AG10803 (cell line): ENCODE measurements at regions not wholly inside any gene's neighbourhood (a gene's known extent, or its start where the extent isn't known, plus 50 kb on each side); places are given as distances from the start of the nearest gene placed in this dataset.
"Not testable (repeated sequence)": the region's sequence is repeated elsewhere in the genome, so short reads cannot be mapped to it uniquely, and the experiment has no call there.

Source experiments
- DNase-seq: peaks from one replicate; pipeline ENCODE4 v3.0.0; 2010; ENCODE audit warnings: low read depth
- H3K4me3 ChIP-seq: 2 replicates; pipeline ENCODE4 v1.5.1; 2011; ENCODE audit warnings: mild to moderate bottlenecking, low read length, control low read depth
- TF ChIP-seq, protein P1 (sequence below): conservative IDR thresholded peaks from 2 replicates; pipeline ENCODE4 v1.5.1; 2011; ENCODE audit warnings: mild to moderate bottlenecking, low read length, control low read depth, inconsistent platforms

DNA sequence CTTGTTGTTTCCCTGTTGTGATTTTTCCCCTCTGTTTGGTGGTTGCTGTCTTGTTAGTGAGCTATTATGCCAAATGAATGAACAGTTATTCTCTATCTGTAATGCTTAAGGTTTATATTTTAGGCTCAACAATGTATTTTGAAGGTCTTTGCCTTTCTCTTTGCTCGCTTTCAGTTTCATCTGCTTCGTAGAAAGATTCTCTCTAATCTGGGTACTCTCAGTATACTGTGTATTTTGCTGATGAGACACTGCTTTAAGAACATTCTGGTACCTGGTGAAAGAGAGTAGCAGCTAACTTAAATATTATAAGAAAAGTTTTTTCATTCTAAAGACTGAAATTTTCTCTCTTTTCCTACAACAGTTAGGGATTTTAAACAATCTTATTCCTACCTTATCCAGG is 1274.7 kb upstream of the PABPC4L start:
- TF ChIP-seq, protein P1, sequence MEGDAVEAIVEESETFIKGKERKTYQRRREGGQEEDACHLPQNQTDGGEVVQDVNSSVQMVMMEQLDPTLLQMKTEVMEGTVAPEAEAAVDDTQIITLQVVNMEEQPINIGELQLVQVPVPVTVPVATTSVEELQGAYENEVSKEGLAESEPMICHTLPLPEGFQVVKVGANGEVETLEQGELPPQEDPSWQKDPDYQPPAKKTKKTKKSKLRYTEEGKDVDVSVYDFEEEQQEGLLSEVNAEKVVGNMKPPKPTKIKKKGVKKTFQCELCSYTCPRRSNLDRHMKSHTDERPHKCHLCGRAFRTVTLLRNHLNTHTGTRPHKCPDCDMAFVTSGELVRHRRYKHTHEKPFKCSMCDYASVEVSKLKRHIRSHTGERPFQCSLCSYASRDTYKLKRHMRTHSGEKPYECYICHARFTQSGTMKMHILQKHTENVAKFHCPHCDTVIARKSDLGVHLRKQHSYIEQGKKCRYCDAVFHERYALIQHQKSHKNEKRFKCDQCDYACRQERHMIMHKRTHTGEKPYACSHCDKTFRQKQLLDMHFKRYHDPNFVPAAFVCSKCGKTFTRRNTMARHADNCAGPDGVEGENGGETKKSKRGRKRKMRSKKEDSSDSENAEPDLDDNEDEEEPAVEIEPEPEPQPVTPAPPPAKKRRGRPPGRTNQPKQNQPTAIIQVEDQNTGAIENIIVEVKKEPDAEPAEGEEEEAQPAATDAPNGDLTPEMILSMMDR, result no peak
- no peak overlapping the region for H3K4me3 ChIP-seq
- no peak for DNase-seq

- TF ChIP-seq, protein P1, result no peak
- DNase-seq, result no peak
- H3K4me3 ChIP-seq, result no peak overlapping the region
Observed at GRCh38 chr4:135464311-135464710, 1262.7 kb upstream of the PABPC4L start.

DNA sequence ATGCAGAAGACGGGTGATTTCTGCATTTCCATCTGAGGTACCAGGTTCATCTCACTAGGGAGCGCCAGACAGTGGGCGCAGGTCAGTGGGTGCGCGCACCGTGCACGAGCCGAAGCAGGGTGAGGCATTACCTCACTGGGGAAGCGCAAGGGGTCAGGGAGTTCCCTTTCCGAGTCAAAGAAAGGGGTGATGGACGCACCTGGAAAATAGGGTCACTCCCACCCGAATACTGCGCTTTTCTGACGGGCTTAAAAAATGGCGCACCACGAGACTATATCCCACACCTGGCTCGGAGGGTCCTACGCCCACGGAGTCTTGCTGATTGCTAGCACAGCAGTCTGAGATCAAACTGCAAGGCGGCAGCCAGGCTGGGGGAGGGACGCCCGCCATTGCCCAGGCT is 1246.0 kb upstream of the PABPC4L start:
- DNase-seq, H3K4me3 ChIP-seq: not testable (repeated sequence)

- TF ChIP-seq, protein P1, result no peak
- no peak overlapping the region for H3K4me3 ChIP-seq
- no peak for DNase-seq
Observed at GRCh38 chr4:135434936-135435335, 1233.3 kb upstream of the PABPC4L start.

- TF ChIP-seq, protein P1, result no peak
- no peak overlapping the region for H3K4me3 ChIP-seq
- DNase-seq, result no peak
Observed at GRCh38 chr4:135429528-135429927, 1227.9 kb upstream of the PABPC4L start.

DNA sequence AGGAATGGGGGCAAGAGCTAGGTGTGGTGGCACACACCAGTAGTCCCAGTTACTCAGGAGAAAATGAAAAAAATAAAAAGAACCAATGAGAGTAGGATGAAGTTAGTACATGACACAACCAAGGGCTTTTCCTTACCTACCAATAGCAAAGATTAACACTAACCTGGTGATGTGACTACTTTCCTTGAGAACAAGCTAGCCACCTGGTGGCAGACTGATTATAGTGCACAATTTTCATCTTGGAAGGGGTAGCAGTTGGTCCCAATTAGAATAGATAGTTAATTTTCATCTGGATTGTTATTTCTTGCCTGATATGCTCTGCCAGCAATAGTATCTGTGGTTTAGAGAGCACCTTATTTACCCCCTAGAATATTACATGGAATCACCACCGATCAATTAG is 1216.8 kb upstream of the PABPC4L start:
- H3K4me3 ChIP-seq, result no peak overlapping the region
- TF ChIP-seq, protein P1, result no peak
- DNase-seq, result no peak

DNA sequence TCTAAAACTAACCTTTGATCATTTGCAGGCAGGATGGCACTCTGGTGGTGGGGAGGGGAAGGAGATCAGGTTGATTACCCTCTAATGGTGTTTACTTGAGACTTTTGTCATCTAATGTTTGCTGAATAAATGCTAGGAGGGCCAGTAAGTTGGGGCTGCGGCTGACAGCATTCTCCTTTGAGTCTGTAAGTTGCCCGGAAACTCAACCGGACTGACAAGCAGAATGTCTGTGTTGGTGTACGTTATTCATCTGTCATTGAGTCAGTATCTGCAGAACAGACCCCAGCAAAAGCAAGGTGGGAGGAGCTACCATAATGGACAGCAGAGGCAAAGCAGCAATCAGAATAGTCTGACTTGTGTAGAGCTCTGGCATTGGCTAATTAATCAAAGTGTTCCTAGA is 1210.6 kb upstream of the PABPC4L start:
- H3K4me3 ChIP-seq, result no peak overlapping the region
- no peak for DNase-seq
- TF ChIP-seq, protein P1, result no peak

- TF ChIP-seq, protein P1, result no peak
- no peak for DNase-seq
- no peak overlapping the region for H3K4me3 ChIP-seq
Observed at GRCh38 chr4:135411251-135411650, 1209.7 kb upstream of the PABPC4L start.

GRCh38 chr4:135409261-135409660 is 1207.7 kb upstream of the PABPC4L start:
- not testable (repeated sequence) for DNase-seq, H3K4me3 ChIP-seq
